Stimulated activated naive CD8-positive, alpha-beta T cell treated with anti-CD3 and anti-CD28 coated beads, Interleukin-15, Interleukin-2, amounts not matched to agents 100 ng/mL and 50 ng/mL, for 24 hours (primary cell): ENCODE measurements at regions not wholly inside any gene's neighbourhood (a gene's known extent, or its start where the extent isn't known, plus 50 kb on each side); places are given as distances from the start of the nearest gene placed in this dataset.

Experiments
- H3K27ac Mint-ChIP-seq: one replicate; pipeline ENCODE4 v1.8.0; 2021; ENCODE audit warnings: mild to moderate bottlenecking, mixed read lengths
- H3K27me3 Mint-ChIP-seq: one replicate; pipeline ENCODE4 v1.8.0; 2021; ENCODE audit warnings: mixed read lengths
- H3K36me3 Mint-ChIP-seq: one replicate; pipeline ENCODE4 v1.8.0; 2021; ENCODE audit warnings: low read depth, mixed read lengths
- H3K4me1 Mint-ChIP-seq: one replicate; pipeline ENCODE4 v1.8.0; 2021; ENCODE audit warnings: low read depth, mixed read lengths
- H3K4me3 Mint-ChIP-seq: one replicate; pipeline ENCODE4 v1.8.0; 2021; ENCODE audit warnings: mild to moderate bottlenecking, mixed read lengths
- H3K9me3 Mint-ChIP-seq: one replicate; pipeline ENCODE4 v1.8.0; 2021; ENCODE audit warnings: mixed read lengths

DNA sequence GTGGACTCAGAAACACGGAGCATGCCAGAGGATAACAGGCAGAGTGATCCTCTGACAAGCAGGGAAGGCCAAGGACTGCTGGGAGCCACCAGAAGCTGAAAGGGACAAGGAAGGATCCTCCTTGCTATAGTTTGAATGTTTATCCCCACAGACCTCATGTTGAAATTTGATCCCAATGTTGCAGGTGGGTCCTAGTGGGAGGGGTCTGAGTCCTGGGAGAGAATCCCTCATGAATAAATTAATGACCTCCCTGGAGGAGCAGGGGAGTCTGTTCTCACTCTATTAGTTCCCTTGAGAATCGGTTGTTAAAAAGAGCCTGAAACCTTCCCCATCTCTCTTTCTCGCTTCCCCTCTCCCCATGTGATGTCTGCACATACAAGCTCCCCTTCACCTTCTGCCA is 124.4 kb downstream of the FBXO15 start:
- no peak overlapping the region for H3K4me3 Mint-ChIP-seq
- no peaks in the 10 kb centered on the region for H3K9me3 Mint-ChIP-seq
- H3K27ac Mint-ChIP-seq = no peak overlapping the region
- no peaks in the 10 kb centered on the region for H3K36me3 Mint-ChIP-seq
- peaks cover 14% of the 10 kb centered on the region for H3K27me3 Mint-ChIP-seq
- H3K4me1 Mint-ChIP-seq = no peaks in the 10 kb centered on the region

DNA sequence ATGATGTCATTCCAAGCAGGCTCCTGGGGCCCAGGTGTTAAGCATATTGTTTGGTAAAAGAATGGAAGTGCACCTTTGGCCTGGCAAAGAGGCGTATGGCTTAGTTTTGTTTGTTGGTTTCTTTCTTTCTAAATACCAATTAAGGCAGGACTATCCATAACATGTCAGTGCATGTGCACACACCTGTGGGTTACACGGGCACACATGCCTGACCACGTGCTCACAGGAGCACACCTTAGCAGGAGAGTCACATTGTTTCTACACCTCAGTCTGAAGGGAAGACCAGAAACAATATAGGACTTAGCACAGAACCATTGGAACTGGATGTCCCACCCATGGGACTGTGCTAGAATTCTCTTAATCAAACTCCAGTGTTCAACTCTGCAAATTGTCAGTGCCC is 127.8 kb downstream of the FBXO15 start:
- H3K4me3 Mint-ChIP-seq = no peak overlapping the region
- H3K36me3 Mint-ChIP-seq = no peaks in the 10 kb centered on the region
- peaks cover 16% of the 10 kb centered on the region for H3K27me3 Mint-ChIP-seq
- no peaks in the 10 kb centered on the region for H3K4me1 Mint-ChIP-seq
- no peak overlapping the region for H3K27ac Mint-ChIP-seq
- H3K9me3 Mint-ChIP-seq = no peaks in the 10 kb centered on the region

DNA sequence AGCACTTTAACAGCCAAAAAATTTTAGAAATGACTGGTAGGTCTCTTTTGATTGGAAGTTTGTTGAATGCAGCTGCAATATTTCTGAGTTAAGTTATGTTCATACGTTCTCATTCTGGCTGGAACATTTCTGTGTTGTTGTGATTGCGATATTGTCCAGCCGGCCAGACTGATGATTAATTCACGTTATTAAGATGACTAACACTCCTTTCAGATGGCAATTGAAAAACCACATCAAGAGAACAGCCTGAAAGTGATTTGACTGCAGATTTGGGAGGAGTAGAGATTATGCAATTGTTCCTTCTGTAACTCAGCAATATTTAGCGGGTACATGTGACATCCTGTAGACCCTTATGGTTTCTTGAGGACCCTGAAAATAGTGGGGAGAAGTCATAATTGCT is 133.7 kb downstream of the FBXO15 start:
- Mint-ChIP-seq H3K9me3 (no peaks in the 10 kb centered on the region), H3K4me1 (no peaks in the 10 kb centered on the region), H3K27ac (no peak overlapping the region), H3K4me3 (no peak overlapping the region), H3K27me3 (peaks cover 12% of the 10 kb centered on the region), H3K36me3 (no peaks in the 10 kb centered on the region)

DNA sequence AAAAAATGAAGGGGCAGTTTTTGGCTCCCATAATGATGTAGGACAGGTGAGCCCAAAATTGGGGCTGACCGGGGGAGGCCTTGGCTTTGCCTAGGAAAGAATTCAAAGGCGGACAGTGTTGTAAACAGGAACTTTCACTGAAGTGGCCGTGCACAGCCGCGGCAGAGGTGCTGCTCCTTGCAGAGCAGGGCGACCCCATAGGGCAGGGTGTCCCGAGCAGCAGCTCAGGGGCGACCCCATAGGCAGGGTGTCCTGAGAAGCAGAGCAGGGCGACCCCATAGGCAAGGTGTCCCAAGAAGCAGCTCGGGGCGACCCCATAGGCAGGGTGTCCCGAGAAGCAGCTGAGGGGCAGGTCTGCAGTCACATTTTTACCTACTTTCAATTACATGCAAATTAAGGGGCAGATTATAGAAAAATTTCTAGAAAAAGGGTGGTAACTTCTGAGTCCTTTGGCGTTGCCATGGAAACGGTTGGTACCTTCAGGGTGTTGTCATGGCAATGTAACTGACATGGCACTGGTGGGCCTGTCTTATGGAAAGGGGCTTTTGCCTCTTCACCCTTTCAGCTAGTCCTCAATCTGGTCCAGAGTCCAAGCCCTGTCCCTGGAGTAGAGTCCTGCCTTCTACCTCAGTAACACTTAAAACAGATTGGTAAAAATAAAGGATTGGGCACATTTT is 134.5 kb downstream of the FBXO15 start:
- Mint-ChIP-seq H3K4me3 (no peak overlapping the region), H3K9me3 (no peaks in the 10 kb centered on the region), H3K27ac (no peak overlapping the region), H3K27me3 (peaks cover 9% of the 10 kb centered on the region), H3K4me1 (no peaks in the 10 kb centered on the region), H3K36me3 (no peaks in the 10 kb centered on the region)

DNA sequence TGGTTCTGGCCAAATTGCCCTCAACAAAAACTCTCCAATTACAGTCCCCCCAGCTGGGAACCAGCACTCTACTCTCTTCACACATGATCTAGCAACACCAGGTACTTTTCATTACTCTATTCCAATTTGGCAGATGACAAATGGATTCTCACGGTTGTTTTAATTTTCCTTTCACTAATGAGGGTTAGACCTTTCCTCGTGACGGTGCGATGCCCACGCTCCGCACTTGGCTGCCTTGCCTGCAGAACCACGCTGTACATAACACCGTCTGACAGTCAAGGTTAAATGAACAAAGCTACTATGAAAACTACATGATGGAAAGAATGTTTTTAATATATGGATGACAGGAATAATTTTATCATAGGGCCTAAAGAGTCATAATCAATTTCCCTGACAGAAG is 141.5 kb downstream of the FBXO15 start:
- Mint-ChIP-seq H3K27ac (no peak overlapping the region), H3K9me3 (no peaks in the 10 kb centered on the region), H3K4me1 (peaks cover 3% of the 10 kb centered on the region), H3K27me3 (no peaks in the 10 kb centered on the region), H3K4me3 (no peak overlapping the region), H3K36me3 (no peaks in the 10 kb centered on the region)

DNA sequence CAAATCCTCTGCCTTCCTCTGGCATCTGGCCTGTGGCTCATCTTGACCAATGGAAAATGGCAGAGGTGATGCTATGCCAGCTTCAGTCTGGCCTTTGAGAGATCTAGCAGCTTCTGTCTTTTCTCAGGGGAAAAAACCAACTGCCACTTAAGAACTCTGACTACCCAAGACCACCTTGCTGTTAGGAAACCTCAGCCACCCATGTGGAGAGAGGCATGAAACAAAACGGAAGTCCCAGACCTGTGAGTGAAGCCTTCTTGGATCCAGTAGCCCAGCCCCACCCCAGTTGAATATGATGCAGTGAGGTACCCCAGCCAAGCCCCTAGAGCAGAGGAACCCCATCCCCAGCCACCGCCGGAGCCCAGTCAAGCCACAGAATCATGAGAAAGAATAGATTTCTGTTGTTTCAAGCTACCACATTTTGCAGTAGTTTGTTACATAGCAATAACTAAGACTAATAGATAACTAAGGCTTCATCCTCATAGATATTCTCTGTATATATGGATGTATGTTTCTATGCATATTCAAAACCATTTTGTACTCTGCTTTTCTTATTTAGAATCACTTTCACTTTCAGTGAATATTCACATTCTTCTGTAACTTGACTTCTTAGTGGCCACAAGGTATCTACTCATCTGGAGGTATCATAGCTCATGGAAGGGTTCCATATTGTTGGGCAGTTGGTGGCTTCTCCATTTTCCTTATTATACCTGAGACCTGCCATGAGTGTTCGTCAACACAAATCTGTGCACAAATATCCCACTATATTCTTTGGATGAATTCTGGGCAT is 142.1 kb downstream of the FBXO15 start:
- no peaks in the 10 kb centered on the region for H3K9me3 Mint-ChIP-seq
- no peaks in the 10 kb centered on the region for H3K36me3 Mint-ChIP-seq
- H3K4me3 Mint-ChIP-seq = no peak overlapping the region
- no peaks in the 10 kb centered on the region for H3K27me3 Mint-ChIP-seq
- no peak overlapping the region for H3K27ac Mint-ChIP-seq
- peaks cover 3% of the 10 kb centered on the region for H3K4me1 Mint-ChIP-seq

DNA sequence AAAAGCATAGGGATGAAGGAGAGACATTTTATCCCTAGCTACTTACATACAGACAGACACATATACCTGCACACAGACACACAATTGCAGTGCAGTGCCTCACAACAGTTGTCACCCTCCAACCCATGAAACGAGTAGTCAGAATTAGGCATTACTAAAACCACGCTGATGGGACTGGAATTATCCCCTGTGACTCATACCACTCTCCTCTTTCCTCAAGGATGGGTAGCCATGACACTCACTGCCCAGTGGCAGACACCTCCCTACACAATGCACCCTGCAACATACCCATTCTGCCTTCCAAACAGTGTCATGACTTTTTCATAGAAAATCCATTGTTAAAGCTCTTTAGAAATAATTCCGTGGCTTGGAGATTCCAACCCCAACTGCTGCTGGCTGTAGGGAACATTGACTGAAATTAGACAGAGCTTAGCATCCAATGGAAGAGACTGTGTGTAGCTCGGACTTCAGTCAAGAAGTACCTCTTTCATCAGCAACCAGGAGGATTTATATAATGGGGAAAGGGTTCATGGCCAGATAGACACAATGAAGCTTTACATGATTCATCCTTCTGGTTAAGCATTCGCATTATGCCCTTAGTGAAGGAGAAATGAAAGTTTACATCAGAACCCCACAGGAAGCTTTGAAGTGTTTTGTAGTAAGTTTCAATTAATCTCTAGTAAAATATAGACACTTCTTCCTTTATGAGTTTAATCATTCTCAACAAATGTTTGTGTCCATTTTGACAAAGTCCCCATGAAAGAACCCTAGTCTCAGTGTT is 155.2 kb downstream of the FBXO15 start:
- H3K4me3 Mint-ChIP-seq = no peak overlapping the region
- H3K4me1 Mint-ChIP-seq = no peaks in the 10 kb centered on the region
- H3K27me3 Mint-ChIP-seq = no peaks in the 10 kb centered on the region
- no peaks in the 10 kb centered on the region for H3K36me3 Mint-ChIP-seq
- H3K27ac Mint-ChIP-seq = no peak overlapping the region
- no peaks in the 10 kb centered on the region for H3K9me3 Mint-ChIP-seq

DNA sequence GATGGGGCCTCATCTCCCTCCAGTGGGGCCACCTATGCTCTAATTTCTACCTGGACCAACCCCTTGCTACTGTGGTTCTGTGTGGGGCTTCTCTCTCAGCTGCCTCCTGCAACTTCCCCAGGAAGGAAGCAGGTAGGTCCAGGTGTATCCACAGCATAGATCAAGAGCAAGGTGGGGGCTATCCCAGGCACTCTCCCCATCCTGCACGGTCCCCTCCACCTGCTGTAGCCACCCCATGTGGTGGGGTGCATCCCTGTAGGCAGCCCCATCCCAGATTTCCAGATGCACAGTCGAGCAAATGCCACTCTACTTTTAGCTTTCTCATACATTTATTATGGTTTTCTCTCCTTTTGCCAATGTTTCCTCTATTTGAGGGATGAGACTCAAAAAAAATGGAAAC is 156.1 kb downstream of the FBXO15 start:
- H3K4me1 Mint-ChIP-seq = no peaks in the 10 kb centered on the region
- no peaks in the 10 kb centered on the region for H3K27me3 Mint-ChIP-seq
- no peaks in the 10 kb centered on the region for H3K9me3 Mint-ChIP-seq
- no peaks in the 10 kb centered on the region for H3K36me3 Mint-ChIP-seq
- H3K27ac Mint-ChIP-seq = no peak overlapping the region
- no peak overlapping the region for H3K4me3 Mint-ChIP-seq

DNA sequence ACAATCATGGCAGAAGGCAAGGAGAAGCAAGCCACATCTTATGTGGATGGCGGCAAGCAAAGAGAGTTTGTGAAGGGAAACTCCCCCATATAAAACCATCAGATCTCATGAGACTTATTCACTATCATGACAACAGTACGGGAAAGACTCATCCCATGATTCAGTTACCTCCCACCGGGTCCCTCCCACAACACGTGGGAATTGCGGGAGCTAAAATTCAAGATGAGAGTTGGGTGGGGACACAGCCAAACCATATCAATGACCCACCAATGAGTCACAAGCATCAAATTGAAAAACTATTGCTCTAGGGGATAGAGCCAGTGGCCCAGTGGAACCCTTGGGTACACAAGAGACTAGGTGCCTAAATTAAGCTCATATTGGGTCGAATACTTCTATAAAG is 157.4 kb downstream of the FBXO15 start:
- H3K27ac Mint-ChIP-seq = no peak overlapping the region
- no peak overlapping the region for H3K4me3 Mint-ChIP-seq
- no peaks in the 10 kb centered on the region for H3K36me3 Mint-ChIP-seq
- H3K4me1 Mint-ChIP-seq = no peaks in the 10 kb centered on the region
- H3K27me3 Mint-ChIP-seq = no peaks in the 10 kb centered on the region
- H3K9me3 Mint-ChIP-seq = no peaks in the 10 kb centered on the region

DNA sequence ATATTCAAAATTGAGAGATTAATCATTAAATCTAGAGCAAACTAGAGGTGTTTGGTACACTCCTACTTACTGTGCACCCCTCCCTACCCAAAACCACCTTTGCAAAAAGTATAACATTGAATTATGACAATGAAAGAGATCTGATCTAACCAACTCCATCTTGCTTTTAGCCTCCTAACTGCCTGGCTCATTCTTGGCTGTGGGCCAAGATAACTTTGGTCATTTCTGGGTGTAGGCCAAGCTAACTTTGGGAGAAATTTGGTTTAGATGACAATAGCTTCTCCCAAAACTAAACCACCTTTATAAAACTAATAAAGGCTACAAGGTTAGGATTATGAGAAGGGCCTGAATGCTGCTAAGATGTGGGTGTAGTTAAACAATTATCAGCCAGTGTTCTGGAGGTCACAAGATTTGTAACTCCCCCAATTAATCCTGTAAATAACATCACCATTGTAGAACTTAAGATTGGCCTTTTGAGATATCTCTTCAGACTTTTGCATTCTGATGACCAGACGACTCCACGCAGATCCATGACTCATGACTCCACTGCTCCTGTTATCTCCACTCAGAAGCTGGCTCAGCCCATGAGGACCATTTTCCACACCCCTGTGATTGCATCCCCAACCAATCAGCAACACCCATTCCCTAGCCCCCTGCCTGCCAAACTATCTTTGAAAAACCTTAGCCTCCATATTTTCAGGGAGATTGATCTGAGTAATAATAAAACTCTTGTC is 160.2 kb downstream of the FBXO15 start:
- no peaks in the 10 kb centered on the region for H3K36me3 Mint-ChIP-seq
- no peak overlapping the region for H3K4me3 Mint-ChIP-seq
- no peaks in the 10 kb centered on the region for H3K9me3 Mint-ChIP-seq
- no peaks in the 10 kb centered on the region for H3K4me1 Mint-ChIP-seq
- H3K27ac Mint-ChIP-seq = no peak overlapping the region
- no peaks in the 10 kb centered on the region for H3K27me3 Mint-ChIP-seq

DNA sequence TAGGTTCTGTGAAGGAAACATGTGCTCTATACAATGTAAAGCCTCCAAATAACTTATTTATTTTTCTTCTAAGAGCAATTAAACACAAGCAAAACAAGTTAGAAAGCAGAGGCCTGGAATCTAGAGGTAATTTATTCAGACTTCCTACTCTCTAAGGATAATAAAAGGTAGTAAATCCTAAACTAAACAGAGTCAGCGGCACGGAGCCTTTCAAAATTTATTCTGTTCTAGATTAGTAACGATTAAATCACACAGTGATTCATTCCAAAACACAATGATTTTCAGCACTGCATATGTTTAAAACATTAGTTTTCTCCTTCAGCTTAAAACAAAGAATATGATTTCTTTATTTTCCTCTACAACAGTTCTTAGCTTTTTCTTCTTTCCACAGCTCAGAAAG is 160.9 kb downstream of the FBXO15 start:
- H3K27me3 Mint-ChIP-seq = no peaks in the 10 kb centered on the region
- no peak overlapping the region for H3K4me3 Mint-ChIP-seq
- H3K27ac Mint-ChIP-seq = no peak overlapping the region
- no peaks in the 10 kb centered on the region for H3K36me3 Mint-ChIP-seq
- H3K4me1 Mint-ChIP-seq = no peaks in the 10 kb centered on the region
- H3K9me3 Mint-ChIP-seq = no peaks in the 10 kb centered on the region

DNA sequence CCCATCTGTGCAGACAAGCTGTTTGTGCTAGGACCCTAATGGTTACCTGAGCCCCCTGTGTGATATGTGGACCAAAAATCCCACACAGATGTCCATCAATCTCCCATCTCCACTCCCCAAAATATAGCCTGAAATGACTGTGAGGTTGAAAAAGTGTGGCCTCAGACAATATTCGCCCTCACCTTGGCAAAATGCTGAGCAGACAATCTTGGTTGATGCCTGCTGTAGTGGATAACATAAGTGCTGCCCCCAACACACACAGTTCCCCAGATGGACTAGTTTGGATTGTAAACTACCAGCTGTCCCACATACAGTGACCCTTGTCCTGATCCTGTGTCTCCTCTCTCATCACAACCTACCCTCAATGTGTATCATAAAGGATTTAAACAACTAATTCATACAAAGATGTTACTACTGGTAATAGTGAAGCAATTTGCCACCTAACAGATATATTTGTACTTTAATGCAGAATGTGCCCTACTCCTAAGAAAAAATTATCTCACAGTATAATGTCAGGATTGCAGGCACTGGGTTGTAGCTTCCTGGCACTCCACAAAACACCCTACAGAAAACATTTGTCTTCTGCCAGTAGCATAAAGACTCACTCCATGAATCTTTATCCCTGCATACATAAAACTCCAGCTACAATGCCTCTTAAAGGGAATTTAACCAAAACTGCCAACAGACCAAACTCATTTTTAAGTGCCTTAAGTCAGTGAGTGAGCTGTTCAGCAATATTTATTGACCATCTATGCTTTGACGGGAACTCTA is 161.6 kb downstream of the FBXO15 start:
- Mint-ChIP-seq H3K27ac (no peak overlapping the region), H3K27me3 (peaks cover 4% of the 10 kb centered on the region), H3K36me3 (no peaks in the 10 kb centered on the region), H3K4me1 (no peaks in the 10 kb centered on the region), H3K9me3 (no peaks in the 10 kb centered on the region), H3K4me3 (no peak overlapping the region)

DNA sequence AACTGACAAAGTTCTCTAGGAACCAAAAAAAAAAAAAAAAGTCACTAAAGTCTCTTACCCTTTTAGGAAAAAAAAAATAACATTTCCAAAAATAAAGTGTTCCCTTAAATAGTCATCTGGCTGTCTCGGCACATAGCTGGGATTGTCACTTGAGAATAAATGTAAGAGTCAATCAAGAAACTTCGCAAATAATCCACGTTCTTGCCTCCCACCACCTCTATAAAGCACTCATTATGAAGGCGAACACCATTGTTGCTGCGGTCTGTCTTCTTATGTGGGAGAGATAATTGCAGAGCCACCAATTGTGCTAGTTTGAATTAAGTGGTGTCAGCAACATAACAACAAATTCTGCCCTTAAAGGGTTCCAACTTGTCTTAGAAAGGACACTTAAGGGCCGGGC is 163.7 kb downstream of the FBXO15 start:
- no peaks in the 10 kb centered on the region for H3K4me1 Mint-ChIP-seq

DNA sequence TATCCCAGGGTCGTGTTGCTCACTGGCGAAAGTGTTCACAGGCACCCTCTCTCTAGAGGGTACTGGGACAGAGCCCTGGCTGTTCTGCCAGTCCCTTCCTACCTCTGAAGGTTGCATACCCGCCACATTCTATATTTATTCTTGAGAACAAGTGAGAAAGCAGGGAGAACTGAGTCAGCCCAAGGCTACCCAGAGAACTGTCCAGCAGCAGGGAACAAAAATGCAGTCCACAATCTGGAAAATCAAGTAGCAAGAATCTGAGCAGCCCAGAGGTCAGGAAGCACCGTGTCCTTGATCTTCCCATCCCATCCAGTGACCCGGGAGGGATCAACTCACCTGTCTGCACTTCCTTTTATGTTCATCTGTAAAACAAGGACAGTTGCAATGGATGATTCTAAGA is 164.1 kb downstream of the FBXO15 start:
- no peaks in the 10 kb centered on the region for H3K4me1 Mint-ChIP-seq

More for the DNA sequence above, 163.7 kb downstream of the FBXO15 start:
- H3K9me3 Mint-ChIP-seq = no peaks in the 10 kb centered on the region
- H3K27ac Mint-ChIP-seq = no peak overlapping the region
- no peaks in the 10 kb centered on the region for H3K36me3 Mint-ChIP-seq
- H3K4me3 Mint-ChIP-seq = no peak overlapping the region
- H3K27me3 Mint-ChIP-seq = peaks cover 4% of the 10 kb centered on the region

More for the DNA sequence above, 164.1 kb downstream of the FBXO15 start:
- no peaks in the 10 kb centered on the region for H3K9me3 Mint-ChIP-seq
- no peak overlapping the region for H3K27ac Mint-ChIP-seq
- no peak overlapping the region for H3K4me3 Mint-ChIP-seq
- peaks cover 8% of the 10 kb centered on the region for H3K27me3 Mint-ChIP-seq
- no peaks in the 10 kb centered on the region for H3K36me3 Mint-ChIP-seq
